Stomach smooth muscle (tissue), 2 donors: ENCODE measurements at regions not wholly inside any gene's neighbourhood (a gene's known extent, or its start where the extent isn't known, plus 50 kb on each side); places are given as distances from the start of the nearest gene placed in this dataset.

Source experiments
- H3K27ac ChIP-seq: one replicate; pipeline ENCODE4 v1.7.0; 2013; ENCODE audit warnings: mild to moderate bottlenecking, low read length, inconsistent platforms
- H3K27me3 ChIP-seq, 2 donors: one replicate each; pipeline ENCODE4 v1.7.0; 2013; ENCODE audit warnings: low read length in 2 of 2; ENCODE audit not compliant: insufficient read depth in 2 of 2, control insufficient read depth in 1 of 2
- H3K36me3 ChIP-seq, 2 donors: one replicate each; pipeline ENCODE4 v1.7.0; 2013; ENCODE audit warnings: low read length in 2 of 2; ENCODE audit not compliant: control insufficient read depth in 2 of 2, insufficient read depth in 2 of 2
- H3K4me1 ChIP-seq: one replicate; pipeline ENCODE4 v1.7.0; 2013; ENCODE audit warnings: low read length; ENCODE audit not compliant: control insufficient read depth, insufficient read depth
- H3K4me3 ChIP-seq, 2 donors: one replicate each; pipeline ENCODE4 v1.7.0; 2013; ENCODE audit warnings: low read length in 2 of 2
- H3K9ac ChIP-seq, 2 donors: one replicate each; pipeline ENCODE4 v1.7.0; 2013; ENCODE audit warnings: low read length in 2 of 2, mild to moderate bottlenecking in 1 of 2
- H3K9me3 ChIP-seq, 2 donors: one replicate each; pipeline ENCODE4 v1.7.0; 2013; ENCODE audit warnings: low read length in 2 of 2; ENCODE audit not compliant: control insufficient read depth in 2 of 2
- donor health status: healthy.
- donor health status: Pancreatic carcinoma.

- Histone ChIP-seq H3K4me1 (no peaks in the 10 kb centered on the region), H3K27ac (no peak overlapping the region), H3K9me3 (no peaks in the 10 kb centered on the region), H3K4me3 (no peak overlapping the region), H3K27me3 (no peaks in the 10 kb centered on the region), H3K9ac (no peak overlapping the region), H3K36me3 (no peaks in the 10 kb centered on the region)
Observed at GRCh38 chr13:88183440-88183839, 512.3 kb downstream of the SLITRK5 start.

GRCh38 chr13:88188986-88189385, 517.8 kb downstream of the SLITRK5 start:
- no peak overlapping the region for H3K27ac ChIP-seq
- H3K36me3 ChIP-seq = no peaks in the 10 kb centered on the region
- no peaks in the 10 kb centered on the region for H3K9me3 ChIP-seq
- H3K9ac ChIP-seq = no peak overlapping the region
- H3K27me3 ChIP-seq = no peaks in the 10 kb centered on the region
- no peaks in the 10 kb centered on the region for H3K4me1 ChIP-seq
- H3K4me3 ChIP-seq = no peak overlapping the region

- Histone ChIP-seq H3K9me3 (no peaks in the 10 kb centered on the region), H3K36me3 (no peaks in the 10 kb centered on the region), H3K27ac (no peak overlapping the region)
Observed at GRCh38 chr13:88189728-88190127, 518.6 kb downstream of the SLITRK5 start.

GRCh38 chr13:88196106-88196505, 524.9 kb downstream of the SLITRK5 start:
- Histone ChIP-seq H3K9ac (no peak overlapping the region), H3K4me1 (no peaks in the 10 kb centered on the region), H3K27ac (no peak overlapping the region), H3K4me3 (no peak overlapping the region), H3K27me3 (no peaks in the 10 kb centered on the region), H3K9me3 (no peaks in the 10 kb centered on the region), H3K36me3 (no peaks in the 10 kb centered on the region)

More at GRCh38 chr13:88189728-88190127, 518.6 kb downstream of the SLITRK5 start:
- H3K9ac ChIP-seq = no peak overlapping the region
- no peaks in the 10 kb centered on the region for H3K4me1 ChIP-seq
- no peak overlapping the region for H3K4me3 ChIP-seq
- no peaks in the 10 kb centered on the region for H3K27me3 ChIP-seq

- H3K36me3 ChIP-seq = no peaks in the 10 kb centered on the region
- H3K4me1 ChIP-seq = no peaks in the 10 kb centered on the region
- H3K9ac ChIP-seq = no peak overlapping the region
- H3K4me3 ChIP-seq = no peak overlapping the region
- no peaks in the 10 kb centered on the region for H3K9me3 ChIP-seq
- no peaks in the 10 kb centered on the region for H3K27me3 ChIP-seq
- H3K27ac ChIP-seq = no peak overlapping the region
Observed at GRCh38 chr13:88217372-88217771, 546.2 kb downstream of the SLITRK5 start.

GRCh38 chr13:88217883-88218282, 546.7 kb downstream of the SLITRK5 start:
- Histone ChIP-seq H3K36me3 (no peaks in the 10 kb centered on the region), H3K4me3 (no peak overlapping the region), H3K4me1 (no peaks in the 10 kb centered on the region), H3K9ac (no peak overlapping the region), H3K27ac (no peak overlapping the region), H3K9me3 (no peaks in the 10 kb centered on the region), H3K27me3 (no peaks in the 10 kb centered on the region)

GRCh38 chr13:88223958-88224357, 552.8 kb downstream of the SLITRK5 start:
- Histone ChIP-seq H3K4me3 (no peak overlapping the region), H3K36me3 (no peaks in the 10 kb centered on the region), H3K27ac (no peak overlapping the region), H3K4me1 (no peaks in the 10 kb centered on the region), H3K9ac (no peak overlapping the region), H3K9me3 (no peaks in the 10 kb centered on the region), H3K27me3 (no peaks in the 10 kb centered on the region)

GRCh38 chr13:88235441-88235840, 564.3 kb downstream of the SLITRK5 start:
- Histone ChIP-seq H3K4me3 (no peak overlapping the region), H3K27me3 (no peaks in the 10 kb centered on the region), H3K9me3 (no peaks in the 10 kb centered on the region), H3K4me1 (no peaks in the 10 kb centered on the region), H3K36me3 (no peaks in the 10 kb centered on the region), H3K9ac (no peak overlapping the region), H3K27ac (no peak overlapping the region)

GRCh38 chr13:88246239-88246638, 575.1 kb downstream of the SLITRK5 start:
- no peak overlapping the region for H3K27ac ChIP-seq
- no peaks in the 10 kb centered on the region for H3K36me3 ChIP-seq
- no peaks in the 10 kb centered on the region for H3K4me1 ChIP-seq
- no peak overlapping the region for H3K4me3 ChIP-seq
- H3K27me3 ChIP-seq = no peaks in the 10 kb centered on the region
- no peak overlapping the region for H3K9ac ChIP-seq
- no peaks in the 10 kb centered on the region for H3K9me3 ChIP-seq

- Histone ChIP-seq H3K4me1 (no peaks in the 10 kb centered on the region), H3K27ac (no peak overlapping the region), H3K4me3 (no peak overlapping the region), H3K36me3 (no peaks in the 10 kb centered on the region), H3K9me3 (no peaks in the 10 kb centered on the region), H3K27me3 (no peaks in the 10 kb centered on the region), H3K9ac (no peak overlapping the region)
Observed at GRCh38 chr13:88248393-88248792, 577.2 kb downstream of the SLITRK5 start.

- no peak overlapping the region for H3K9ac ChIP-seq
- H3K27me3 ChIP-seq = no peaks in the 10 kb centered on the region
- H3K9me3 ChIP-seq = no peaks in the 10 kb centered on the region
- no peak overlapping the region for H3K27ac ChIP-seq
- no peak overlapping the region for H3K4me3 ChIP-seq
- H3K36me3 ChIP-seq = no peaks in the 10 kb centered on the region
- no peaks in the 10 kb centered on the region for H3K4me1 ChIP-seq
Observed at GRCh38 chr13:88257706-88258105, 586.5 kb downstream of the SLITRK5 start.
